DOHH2 (cell line): ENCODE measurements at regions not wholly inside any gene's neighbourhood (a gene's known extent, or its start where the extent isn't known, plus 50 kb on each side); places are given as distances from the start of the nearest gene placed in this dataset.

Source experiments
- EZH2phosphoT487 ChIP-seq: fragments of 200-600 bp; sonication (generic); IDR thresholded peaks from 2 replicates; pipeline ENCODE4 v1.6.1; 2017; ENCODE audit warnings: borderline replicate concordance, mild to moderate bottlenecking, antibody characterized with exemption, low read length, moderate library complexity, mixed read lengths
- TF ChIP-seq, protein P1 (sequence below): fragments of 200-600 bp; sonication (generic); IDR thresholded peaks from one replicate; pipeline ENCODE4 v1.5.1; 2014; ENCODE audit warnings: antibody characterized with exemption, mild to moderate bottlenecking, low read depth, low read length; ENCODE audit not compliant: poor library complexity, severe bottlenecking

DNA sequence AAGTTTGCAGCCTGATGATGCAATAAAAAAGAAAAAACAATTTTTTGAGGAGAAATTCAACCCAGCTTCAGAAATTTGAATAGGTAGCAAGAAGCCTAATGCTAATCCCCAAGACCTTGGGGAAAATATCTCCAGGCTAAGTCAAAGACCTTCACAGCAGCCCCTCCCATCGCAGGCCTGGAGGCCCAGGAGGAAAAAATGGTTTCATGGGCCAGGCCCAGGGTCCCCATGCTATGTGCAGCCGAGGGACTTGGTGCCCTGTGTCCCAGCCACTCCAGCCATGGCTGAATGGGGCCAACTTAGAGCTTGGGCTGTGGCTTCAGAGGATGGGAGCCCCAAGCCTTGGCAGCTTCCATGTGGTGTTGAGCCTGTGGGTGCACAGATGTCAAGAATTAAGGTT is 210.3 kb downstream of the SUCLA2 start:
- TF ChIP-seq, protein P1, sequence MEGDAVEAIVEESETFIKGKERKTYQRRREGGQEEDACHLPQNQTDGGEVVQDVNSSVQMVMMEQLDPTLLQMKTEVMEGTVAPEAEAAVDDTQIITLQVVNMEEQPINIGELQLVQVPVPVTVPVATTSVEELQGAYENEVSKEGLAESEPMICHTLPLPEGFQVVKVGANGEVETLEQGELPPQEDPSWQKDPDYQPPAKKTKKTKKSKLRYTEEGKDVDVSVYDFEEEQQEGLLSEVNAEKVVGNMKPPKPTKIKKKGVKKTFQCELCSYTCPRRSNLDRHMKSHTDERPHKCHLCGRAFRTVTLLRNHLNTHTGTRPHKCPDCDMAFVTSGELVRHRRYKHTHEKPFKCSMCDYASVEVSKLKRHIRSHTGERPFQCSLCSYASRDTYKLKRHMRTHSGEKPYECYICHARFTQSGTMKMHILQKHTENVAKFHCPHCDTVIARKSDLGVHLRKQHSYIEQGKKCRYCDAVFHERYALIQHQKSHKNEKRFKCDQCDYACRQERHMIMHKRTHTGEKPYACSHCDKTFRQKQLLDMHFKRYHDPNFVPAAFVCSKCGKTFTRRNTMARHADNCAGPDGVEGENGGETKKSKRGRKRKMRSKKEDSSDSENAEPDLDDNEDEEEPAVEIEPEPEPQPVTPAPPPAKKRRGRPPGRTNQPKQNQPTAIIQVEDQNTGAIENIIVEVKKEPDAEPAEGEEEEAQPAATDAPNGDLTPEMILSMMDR: no peak
- no peak for TF ChIP-seq EZH2phosphoT487
